GM10248 (cell line): ENCODE measurements at regions not wholly inside any gene's neighbourhood (a gene's known extent, or its start where the extent isn't known, plus 50 kb on each side); places are given as distances from the start of the nearest gene placed in this dataset.

ENCODE experiments used
- CTCF ChIA-PET: fragments of 300-600 bp; sonication (Branson Sonifier 250); formaldehyde crosslinking; extraction: SDS; loops from one replicate; lab custom pipeline; 2021; ENCODE audit warnings: antibody characterized with exemption; lab: Yijun Ruan, JAX
- POLR2A ChIA-PET: fragments of 350-650 bp; sonication (Branson Sonifier 250); formaldehyde crosslinking; extraction: SDS; loops from one replicate; lab custom pipeline; 2020; ENCODE audit warnings: antibody characterized with exemption; lab: Yijun Ruan, JAX
- DNase-seq: peaks from one replicate; pipeline ENCODE4 v3.0.0; 2012; ENCODE audit errors: extremely low spot score
- TF ChIP-seq, protein P1 (sequence below): IDR thresholded peaks from 2 replicates; pipeline ENCODE4 v1.5.1; 2012; ENCODE audit warnings: mild to moderate bottlenecking, low read depth; ENCODE audit errors: extremely low read depth, missing control alignments, control extremely low read depth

DNA sequence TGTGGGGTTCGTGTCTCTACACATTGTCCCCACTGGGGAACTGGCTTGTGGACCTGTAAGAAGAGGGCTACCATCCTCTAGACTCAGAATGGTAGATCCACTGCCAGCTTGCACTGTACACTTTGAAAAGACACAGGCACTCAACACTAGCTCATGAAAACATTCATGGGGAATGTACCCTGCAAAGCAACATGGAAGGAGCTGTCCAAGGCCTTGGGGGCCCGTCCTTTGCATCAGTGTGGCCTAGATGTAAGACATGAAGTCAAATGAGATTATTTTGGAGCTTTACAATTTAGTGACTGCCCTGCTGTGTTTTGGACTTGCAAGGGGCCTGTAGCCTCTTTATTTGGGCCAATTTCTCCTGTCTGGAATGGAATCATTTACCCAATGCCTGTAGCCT, 399.0 kb upstream of the PCDH15 start:
- TF ChIP-seq, protein P1, sequence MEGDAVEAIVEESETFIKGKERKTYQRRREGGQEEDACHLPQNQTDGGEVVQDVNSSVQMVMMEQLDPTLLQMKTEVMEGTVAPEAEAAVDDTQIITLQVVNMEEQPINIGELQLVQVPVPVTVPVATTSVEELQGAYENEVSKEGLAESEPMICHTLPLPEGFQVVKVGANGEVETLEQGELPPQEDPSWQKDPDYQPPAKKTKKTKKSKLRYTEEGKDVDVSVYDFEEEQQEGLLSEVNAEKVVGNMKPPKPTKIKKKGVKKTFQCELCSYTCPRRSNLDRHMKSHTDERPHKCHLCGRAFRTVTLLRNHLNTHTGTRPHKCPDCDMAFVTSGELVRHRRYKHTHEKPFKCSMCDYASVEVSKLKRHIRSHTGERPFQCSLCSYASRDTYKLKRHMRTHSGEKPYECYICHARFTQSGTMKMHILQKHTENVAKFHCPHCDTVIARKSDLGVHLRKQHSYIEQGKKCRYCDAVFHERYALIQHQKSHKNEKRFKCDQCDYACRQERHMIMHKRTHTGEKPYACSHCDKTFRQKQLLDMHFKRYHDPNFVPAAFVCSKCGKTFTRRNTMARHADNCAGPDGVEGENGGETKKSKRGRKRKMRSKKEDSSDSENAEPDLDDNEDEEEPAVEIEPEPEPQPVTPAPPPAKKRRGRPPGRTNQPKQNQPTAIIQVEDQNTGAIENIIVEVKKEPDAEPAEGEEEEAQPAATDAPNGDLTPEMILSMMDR, result no peak
- no peak for DNase-seq
- CTCF ChIA-PET, result interaction anchor here (1.4 kb wide), 1 partner anchor 12 kb away, joined by 3 read pairs; no protein-coding TSS in a partner anchor
- POLR2A ChIA-PET, result no interaction called here

DNA sequence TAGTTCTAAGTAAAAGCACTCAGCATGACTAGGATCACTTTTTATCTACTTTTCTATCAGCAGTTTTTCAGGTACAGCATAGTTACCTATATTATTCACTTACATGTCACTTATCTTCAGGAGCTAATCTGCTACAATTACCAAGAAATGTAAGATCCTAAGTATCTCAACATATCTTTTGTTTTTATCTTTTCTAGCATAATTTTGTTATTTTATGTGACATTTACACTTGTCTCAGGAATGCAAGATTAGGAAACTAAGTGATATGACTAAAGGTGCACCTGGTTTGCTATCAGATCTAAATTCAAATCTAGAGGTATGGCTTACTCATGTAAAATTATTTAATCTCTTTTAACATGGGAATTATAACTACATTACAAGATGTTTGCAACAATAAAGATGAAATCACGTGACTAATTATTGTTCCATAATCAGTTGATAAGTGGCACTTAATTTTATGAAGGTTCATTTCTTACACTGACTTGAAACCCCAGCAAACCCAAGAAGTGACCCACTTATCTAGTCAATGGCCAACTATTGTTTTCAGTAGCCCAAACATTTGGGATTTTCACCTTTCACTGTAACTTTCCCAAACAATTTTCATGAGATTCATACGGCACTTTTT, 390.3 kb upstream of the PCDH15 start:
- POLR2A ChIA-PET, result no interaction called here
- no peak for DNase-seq
- TF ChIP-seq, protein P1, result no peak
- CTCF ChIA-PET, result interaction anchor here (0.7 kb wide), 1 partner anchor 10 kb away, joined by 3 read pairs; no protein-coding TSS in a partner anchor

DNA sequence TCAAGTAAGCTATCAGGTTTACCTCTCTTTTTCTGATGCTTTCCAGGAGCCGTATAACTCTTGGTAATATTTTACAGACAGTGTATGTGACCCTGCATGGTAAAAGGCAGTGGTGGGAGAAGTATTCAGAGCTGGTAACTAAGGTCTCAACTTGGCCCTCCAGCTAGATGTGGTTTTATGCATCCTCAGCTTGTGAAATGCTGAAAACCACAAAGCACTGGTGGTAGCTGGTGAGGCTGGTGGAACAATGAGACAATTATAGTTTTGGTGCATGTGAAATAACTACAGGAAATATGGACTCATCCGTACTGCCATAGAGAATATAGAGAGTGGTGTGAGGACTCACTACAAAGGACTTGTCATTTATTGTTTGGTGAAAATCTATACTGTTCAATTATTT, 383.0 kb upstream of the PCDH15 start:
- DNase-seq, result no peak
- CTCF ChIA-PET, result interaction anchor here (1.7 kb wide), 1 partner anchor 16 kb away, joined by 5 read pairs; no protein-coding TSS in a partner anchor
- TF ChIP-seq, protein P1, result no peak
- POLR2A ChIA-PET, result no interaction called here

DNA sequence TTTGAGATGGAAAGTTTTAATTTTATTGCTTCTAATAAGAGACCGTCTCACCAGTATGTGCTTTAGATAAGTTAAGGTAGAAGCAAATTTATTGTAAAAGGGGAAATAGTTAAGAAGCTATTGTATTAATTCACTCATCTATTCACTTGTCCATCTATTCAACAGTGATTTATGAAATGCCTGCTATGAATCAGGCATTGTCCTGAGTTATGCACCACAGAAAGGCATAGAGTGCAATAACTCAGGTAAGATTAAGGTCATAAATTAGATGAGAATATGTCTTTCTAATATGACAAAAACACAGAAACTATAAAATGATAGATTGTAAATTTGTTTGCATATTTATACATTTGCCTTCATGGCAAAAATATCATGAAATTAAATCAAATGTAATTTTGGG, 379.3 kb upstream of the PCDH15 start:
- TF ChIP-seq, protein P1, result no peak
- DNase-seq, result no peak
- ChIA-PET CTCF (interaction anchor here (1.2 kb wide), 1 partner anchor 25 kb away, joined by 3 read pairs; no protein-coding TSS in a partner anchor), POLR2A (no interaction called here)

DNA sequence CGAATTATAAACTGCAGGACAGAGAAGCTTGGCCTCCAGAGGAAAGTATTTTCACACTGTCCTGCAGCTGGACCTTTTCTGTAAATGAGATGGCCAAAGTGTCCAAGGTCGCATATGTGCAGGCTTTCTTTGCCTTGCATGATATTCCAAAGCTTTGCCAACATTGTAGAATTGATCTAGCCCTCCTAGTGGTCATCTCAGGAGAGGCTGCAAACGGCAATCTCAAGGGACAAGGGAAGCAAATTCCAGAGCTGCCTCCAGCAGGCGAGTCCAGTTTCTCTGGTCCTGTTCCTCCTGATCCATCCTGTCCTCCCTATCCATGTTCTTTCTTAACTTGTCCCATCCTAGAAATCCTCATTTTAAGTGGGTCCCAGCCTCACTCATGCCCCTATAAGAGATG, 373.4 kb upstream of the PCDH15 start:
- CTCF ChIA-PET, result no interaction called here
- TF ChIP-seq, protein P1, result no peak
- POLR2A ChIA-PET, result no interaction called here
- DNase-seq, result no peak

DNA sequence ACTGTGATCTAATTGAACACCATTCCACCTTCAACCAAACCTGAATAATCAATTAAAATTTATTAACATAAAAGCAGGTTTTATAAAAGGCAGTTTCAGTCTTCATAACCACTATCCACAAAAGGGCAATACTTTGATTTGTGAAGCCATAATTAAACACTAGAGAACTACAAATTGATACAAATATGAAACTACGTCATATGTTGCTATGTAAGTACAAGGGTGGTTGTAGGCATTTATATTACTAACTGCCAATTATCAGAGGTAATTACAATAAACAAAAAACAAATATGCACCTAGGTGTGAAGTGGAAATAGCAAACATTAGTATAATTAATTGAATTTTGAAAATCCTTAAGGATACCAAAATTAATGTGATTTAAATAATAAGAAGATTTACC, 368.5 kb upstream of the PCDH15 start:
- TF ChIP-seq, protein P1, result no peak
- ChIA-PET CTCF (no interaction called here), POLR2A (no interaction called here)
- DNase-seq, result no peak
